Calu3 (cell line): ENCODE measurements at regions not wholly inside any gene's neighbourhood (a gene's known extent, or its start where the extent isn't known, plus 50 kb on each side); places are given as distances from the start of the nearest gene placed in this dataset.

Experiments used
- BruUV-seq: library from RNA; stranded (reverse); fragments of 400-500 nt; replicated peaks from 2 replicates; lab custom pipeline; 2021; lab: Mats Ljungman, UMichigan
- CTCF ChIA-PET: fragments of 300-600 bp; sonication (Branson Sonifier 250); formaldehyde crosslinking; loops from one replicate; lab custom pipeline; 2022; ENCODE audit warnings: antibody characterized with exemption; lab: Charles Lee
- DNase-seq: peaks from one replicate; pipeline ENCODE4 v3.0.0; 2022
- H3K27ac Mint-ChIP-seq: one replicate; pipeline ENCODE4 v1.8.0; 2022; ENCODE audit warnings: mixed read lengths; ENCODE audit not compliant: unreplicated experiment
- H3K27me3 Mint-ChIP-seq: one replicate; pipeline ENCODE4 v1.8.0; 2022; ENCODE audit warnings: mixed read lengths; ENCODE audit not compliant: unreplicated experiment
- H3K36me3 Mint-ChIP-seq: one replicate; pipeline ENCODE4 v1.8.0; 2022; ENCODE audit warnings: mild to moderate bottlenecking, moderate library complexity, mixed read lengths; ENCODE audit not compliant: insufficient read depth, unreplicated experiment
- H3K4me1 Mint-ChIP-seq: one replicate; pipeline ENCODE4 v1.8.0; 2022; ENCODE audit warnings: mild to moderate bottlenecking, low read depth, mixed read lengths; ENCODE audit not compliant: unreplicated experiment
- H3K4me3 Mint-ChIP-seq: one replicate; pipeline ENCODE4 v1.8.0; 2022; ENCODE audit warnings: mild to moderate bottlenecking, low read depth, moderate library complexity, mixed read lengths; ENCODE audit not compliant: unreplicated experiment
- H3K9me3 Mint-ChIP-seq: one replicate; pipeline ENCODE4 v1.8.0; 2022; ENCODE audit warnings: low read depth, mixed read lengths; ENCODE audit not compliant: unreplicated experiment
- CTCF ChIP-seq: fragments of 200-600 bp; IDR thresholded peaks from one replicate; pipeline ENCODE4 v1.8.0; 2022; ENCODE audit warnings: antibody characterized with exemption; ENCODE audit not compliant: unreplicated experiment
- intact Hi-C: fragments of 100-400 bp; cut with micrococcal nuclease; formaldehyde crosslinking; loops from one replicate; pipeline ENCODE4 v1.10.0; 2022; ENCODE audit not compliant: unreplicated experiment

DNA sequence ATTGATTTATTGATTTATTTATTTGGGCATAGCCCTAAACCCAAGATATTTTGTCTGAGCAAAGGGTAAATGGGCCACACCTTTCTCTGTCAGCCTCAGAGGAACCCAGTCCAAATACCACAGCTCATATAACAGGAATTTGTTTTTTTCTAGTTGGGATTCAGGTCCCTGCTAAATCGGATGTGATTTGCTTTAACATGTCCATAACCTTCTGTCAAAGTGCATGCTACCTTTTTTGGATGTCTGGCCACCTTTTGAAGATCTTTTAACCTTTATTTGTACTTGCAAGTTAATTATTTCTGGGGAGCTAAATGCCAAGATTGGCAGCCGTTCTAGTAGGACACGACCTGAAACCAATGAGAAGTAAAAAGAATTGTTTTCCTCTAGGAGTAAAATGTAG lies 303.2 kb upstream of the UBE2E3 start:
- intact Hi-C loops = loop anchor here (10.0 kb wide), 1 partner anchor 552 kb away; no protein-coding TSS in a partner anchor
- CTCF ChIA-PET = interaction anchor here (1.0 kb wide), 1 partner anchor 32 kb away, joined by 4 read pairs; no protein-coding TSS in a partner anchor

GRCh38 chr2:180676520-180677025 lies 303.8 kb upstream of the UBE2E3 start:
- H3K36me3 Mint-ChIP-seq = no peaks in the 10 kb centered on the region
- no peaks in the 10 kb centered on the region for H3K9me3 Mint-ChIP-seq
- H3K27me3 Mint-ChIP-seq = no peaks in the 10 kb centered on the region
- H3K4me3 Mint-ChIP-seq = no peak overlapping the region
- H3K4me1 Mint-ChIP-seq = peaks cover 29% of the 10 kb centered on the region
- intact Hi-C loops = loop anchor here (10.0 kb wide), 1 partner anchor 552 kb away; no protein-coding TSS in a partner anchor
- no peak overlapping the region for H3K27ac Mint-ChIP-seq
- CTCF ChIA-PET = no interaction called here
- BruUV-seq = no TSS peak
- no peak for TF ChIP-seq CTCF
- DNase-seq = no peak

More for the DNA sequence above, 303.2 kb upstream of the UBE2E3 start:
- no peak for DNase-seq
- Mint-ChIP-seq H3K27me3 (no peaks in the 10 kb centered on the region), H3K4me1 (peaks cover 29% of the 10 kb centered on the region), H3K9me3 (no peaks in the 10 kb centered on the region), H3K27ac (no peak overlapping the region), H3K4me3 (peak overlapping the region; percentile 11), H3K36me3 (no peaks in the 10 kb centered on the region)
- BruUV-seq = no TSS peak
- no peak for TF ChIP-seq CTCF

DNA sequence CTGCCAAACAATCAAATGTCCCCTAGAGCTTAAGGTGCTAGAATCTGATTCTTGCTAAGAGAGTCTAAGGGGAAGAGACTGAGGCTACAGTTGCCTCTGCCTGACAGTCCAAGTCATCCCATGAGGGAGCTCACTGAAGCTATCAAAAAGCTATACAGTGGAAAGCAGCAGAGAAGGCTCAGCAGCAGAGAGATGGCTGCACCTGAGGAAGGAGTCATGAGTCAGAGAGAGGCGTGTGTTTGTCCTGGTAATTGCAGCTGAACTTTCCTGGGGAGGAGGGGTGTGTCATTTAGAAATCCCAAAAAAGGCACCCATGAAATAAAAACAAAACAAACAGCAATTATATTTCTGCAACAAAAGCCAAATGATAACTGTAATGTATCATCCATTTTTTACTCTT lies 305.2 kb upstream of the UBE2E3 start:
- no peaks in the 10 kb centered on the region for H3K36me3 Mint-ChIP-seq
- H3K4me1 Mint-ChIP-seq = peaks cover 29% of the 10 kb centered on the region
- H3K9me3 Mint-ChIP-seq = no peaks in the 10 kb centered on the region
- TF ChIP-seq CTCF = no peak
- no TSS peak for BruUV-seq
- intact Hi-C loops = loop anchor here (10.0 kb wide), 1 partner anchor 550 kb away; no protein-coding TSS in a partner anchor
- CTCF ChIA-PET = no interaction called here
- no peaks in the 10 kb centered on the region for H3K27me3 Mint-ChIP-seq
- no peak overlapping the region for H3K27ac Mint-ChIP-seq
- no peak for DNase-seq
- no peak overlapping the region for H3K4me3 Mint-ChIP-seq

DNA sequence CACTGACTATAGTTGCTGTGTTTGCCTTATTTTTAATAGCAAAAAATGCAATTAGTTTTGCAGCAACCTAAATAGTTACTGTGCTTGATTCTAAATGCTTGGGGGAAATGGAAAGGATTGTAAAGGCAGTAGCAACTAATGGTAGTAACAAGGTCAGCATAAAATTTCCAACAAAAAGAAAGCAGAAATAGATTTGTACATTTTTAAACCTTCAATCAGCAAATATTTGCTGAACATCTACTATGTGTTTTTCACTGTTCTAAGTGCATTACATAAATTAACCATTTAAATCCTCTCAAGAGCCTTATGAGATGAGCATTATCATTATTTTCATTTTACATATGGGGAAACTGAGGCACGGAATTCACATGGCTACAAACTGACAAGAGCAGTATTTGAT lies 308.0 kb upstream of the UBE2E3 start:
- no peaks in the 10 kb centered on the region for H3K36me3 Mint-ChIP-seq
- no peaks in the 10 kb centered on the region for H3K27me3 Mint-ChIP-seq
- H3K4me1 Mint-ChIP-seq = peaks cover 25% of the 10 kb centered on the region
- no peak overlapping the region for H3K4me3 Mint-ChIP-seq
- no TSS peak for BruUV-seq
- intact Hi-C loops = loop anchor here (10.0 kb wide), 1 partner anchor 548 kb away; no protein-coding TSS in a partner anchor
- H3K9me3 Mint-ChIP-seq = no peaks in the 10 kb centered on the region
- no peak for TF ChIP-seq CTCF
- H3K27ac Mint-ChIP-seq = no peak overlapping the region
- CTCF ChIA-PET = no interaction called here
- no peak for DNase-seq
